ENCODE measurements at regions not wholly inside any gene's neighbourhood (a gene's known extent, or its start where the extent isn't known, plus 50 kb on each side); places are given as distances from the start of the nearest gene placed in this dataset.
"Not testable (repeated sequence)": the region's sequence is repeated elsewhere in the genome, so short reads cannot be mapped to it uniquely, and the experiment has no call there.

DNA sequence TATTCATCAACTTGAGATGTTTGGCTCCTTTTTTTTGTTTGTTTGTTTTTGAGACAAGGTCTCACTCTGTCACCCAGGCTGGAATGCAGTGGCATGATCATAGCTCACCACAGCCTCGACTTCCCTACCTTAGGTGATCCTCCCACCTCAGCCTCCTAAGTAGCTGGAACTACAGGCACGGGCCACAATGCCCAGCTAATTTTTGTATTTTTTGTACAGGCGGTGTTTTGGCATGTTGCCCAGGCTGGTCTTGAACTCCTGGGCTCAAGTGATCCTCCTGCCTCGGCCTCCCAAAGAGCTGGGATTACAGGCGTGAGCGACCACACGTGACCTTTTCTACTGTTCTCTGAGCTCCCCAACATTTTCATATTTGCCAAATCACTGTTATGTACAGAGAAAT is 79.8 kb upstream of the EEA1 start:
- not testable (repeated sequence) for DNase-seq (ENCODE audit: low spot score)
- intact Hi-C loops (cut with DNase I): loop anchor here in 1 of 2 donors (10.0 kb wide), 1 partner anchor 176 kb away; no protein-coding TSS in a partner anchor

- DNase-seq (ENCODE audit: low spot score): no peak
- intact Hi-C loops (cut with DNase I): loop anchor here in 1 of 2 donors (10.0 kb wide), 1 partner anchor 175 kb away; no protein-coding TSS in a partner anchor
Observed at GRCh38 chr12:93009533-93009932, 80.4 kb upstream of the EEA1 start.

DNA sequence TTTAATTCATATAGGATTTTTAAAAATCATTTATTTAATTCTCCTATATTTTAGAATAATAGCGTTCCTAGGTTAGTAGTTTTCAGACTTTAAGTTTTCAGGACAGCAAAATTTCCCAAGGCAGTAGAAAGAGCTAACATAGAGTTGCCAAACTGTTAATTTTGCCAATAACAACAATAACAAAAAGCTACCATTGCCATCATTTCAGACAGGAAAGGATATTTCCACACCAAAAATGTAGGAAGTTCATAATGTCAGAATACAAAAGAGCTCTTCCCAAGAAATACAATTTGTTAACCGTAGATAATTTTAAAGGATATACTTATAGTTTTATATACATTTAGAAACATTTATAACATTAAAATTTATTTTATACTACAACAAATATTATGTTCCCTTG is 81.4 kb upstream of the EEA1 start:
- no peak for DNase-seq (ENCODE audit: low spot score)
- intact Hi-C loops (cut with DNase I): no loop called here

DNA sequence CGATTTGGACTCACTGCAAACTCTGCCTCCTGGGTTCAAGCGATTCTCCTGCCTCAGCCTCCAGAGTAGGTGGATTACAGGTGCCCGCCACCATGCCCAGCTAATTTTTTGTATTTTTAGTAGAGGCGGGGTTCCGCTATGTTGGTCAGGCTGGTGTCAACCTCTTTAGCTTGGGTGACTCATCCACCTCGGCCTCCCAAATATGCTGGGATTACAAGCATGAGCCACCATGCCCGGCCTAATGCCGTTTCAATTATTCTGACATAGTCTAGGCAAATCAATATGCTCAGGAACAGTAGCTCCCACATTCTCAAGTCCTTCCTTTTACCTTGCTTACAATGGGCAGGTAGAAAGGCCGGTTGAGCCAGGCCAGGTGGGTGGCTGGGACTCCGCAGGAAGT is 82.0 kb upstream of the EEA1 start:
- intact Hi-C loops (cut with DNase I): no loop called here
- DNase-seq (ENCODE audit: low spot score): no peak

- intact Hi-C loops (cut with DNase I): no loop called here
Observed at GRCh38 chr12:93015871-93016751, 87.0 kb upstream of the EEA1 start.

DNA sequence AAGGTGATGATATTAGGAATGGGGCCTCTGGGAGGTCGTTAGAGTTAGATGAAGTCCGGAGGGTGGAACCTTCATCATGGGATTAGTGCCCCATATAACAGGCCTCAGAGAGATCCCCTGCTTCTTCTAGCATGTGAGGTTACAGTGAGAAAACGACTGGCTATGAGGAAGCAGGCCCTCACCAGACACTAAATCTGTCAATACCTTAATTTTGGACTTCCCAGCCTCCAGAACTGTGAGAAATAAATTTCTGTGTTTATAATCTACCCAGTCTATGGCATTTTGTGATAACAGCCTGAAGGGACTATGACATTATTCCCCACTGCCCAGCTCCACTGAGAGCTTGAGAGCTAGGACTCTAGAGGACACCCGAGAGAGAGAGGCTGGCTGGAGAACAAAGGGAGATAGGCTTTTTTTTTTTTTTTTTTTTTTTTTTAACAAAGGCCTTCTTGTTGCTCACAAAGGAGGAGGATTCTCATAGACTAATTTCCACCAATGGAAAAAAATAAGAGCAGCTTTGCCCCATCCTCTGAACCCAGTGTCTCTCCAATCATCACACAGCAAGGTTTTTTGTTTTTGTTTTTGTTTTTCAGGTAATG is 87.8 kb upstream of the EEA1 start:
- DNase-seq (ENCODE audit: low spot score): no peak
- intact Hi-C loops (cut with DNase I): no loop called here

More at GRCh38 chr12:93015871-93016751, 87.0 kb upstream of the EEA1 start:
- DNase-seq (ENCODE audit: low spot score): no peak

DNA sequence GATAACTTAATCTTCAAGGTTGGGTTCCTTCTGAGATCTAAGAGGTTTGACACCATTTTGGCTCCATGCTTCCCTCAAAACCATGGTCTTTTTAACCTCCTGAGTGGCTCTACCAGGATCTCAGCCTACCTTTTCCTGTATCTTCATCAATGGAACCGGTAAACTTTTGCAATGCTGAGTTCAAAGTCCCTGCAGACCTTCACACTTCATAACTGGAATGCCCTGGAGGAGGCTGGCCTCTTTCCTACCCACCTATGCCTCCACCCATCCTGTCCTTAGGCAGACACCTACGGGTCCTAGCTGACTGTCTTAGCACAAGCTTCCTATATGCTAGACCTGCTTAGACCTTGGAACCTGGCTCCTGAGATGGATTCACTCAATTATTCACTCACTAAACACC is 89.5 kb upstream of the EEA1 start:
- intact Hi-C loops (cut with DNase I): no loop called here
- no peak for DNase-seq (ENCODE audit: low spot score)

DNA sequence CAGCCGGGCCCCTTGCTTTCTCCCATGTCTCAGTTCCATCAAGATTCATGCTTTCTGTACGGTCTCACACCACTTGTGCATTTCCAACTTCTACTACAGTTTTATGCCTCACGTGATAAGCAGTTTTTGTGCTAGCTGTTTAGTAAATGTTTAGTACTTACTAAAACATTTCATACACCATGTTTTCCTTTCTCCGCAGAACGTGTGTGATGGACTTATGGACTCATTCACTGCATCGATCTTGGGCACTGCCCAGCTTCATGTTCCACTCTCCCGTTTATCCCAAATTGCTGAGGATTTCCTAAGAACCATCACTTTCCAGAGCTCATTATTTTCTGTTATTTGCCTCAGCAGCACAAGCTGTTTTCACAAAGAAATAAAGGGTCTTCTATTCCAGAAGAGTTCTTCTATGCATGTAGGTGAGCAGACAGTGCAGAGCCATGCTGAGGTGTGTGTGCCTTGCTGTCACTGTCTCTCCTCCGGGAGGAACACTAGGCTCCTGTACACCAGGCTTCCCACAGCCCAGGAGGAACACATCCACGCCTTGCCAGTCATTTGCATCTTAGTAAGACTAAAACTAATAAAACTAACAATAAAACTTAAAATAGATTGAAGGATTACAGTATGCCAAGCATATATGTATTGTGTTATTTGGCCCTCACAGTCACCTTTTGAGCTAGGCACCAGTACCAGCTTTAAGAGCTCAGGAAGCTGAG is 90.3 kb upstream of the EEA1 start:
- intact Hi-C loops (cut with DNase I): no loop called here
- DNase-seq (ENCODE audit: low spot score): no peak

- DNase-seq (ENCODE audit: low spot score): no peak
- intact Hi-C loops (cut with DNase I): no loop called here
Observed at GRCh38 chr12:93019975-93020630, 91.0 kb upstream of the EEA1 start.

DNA sequence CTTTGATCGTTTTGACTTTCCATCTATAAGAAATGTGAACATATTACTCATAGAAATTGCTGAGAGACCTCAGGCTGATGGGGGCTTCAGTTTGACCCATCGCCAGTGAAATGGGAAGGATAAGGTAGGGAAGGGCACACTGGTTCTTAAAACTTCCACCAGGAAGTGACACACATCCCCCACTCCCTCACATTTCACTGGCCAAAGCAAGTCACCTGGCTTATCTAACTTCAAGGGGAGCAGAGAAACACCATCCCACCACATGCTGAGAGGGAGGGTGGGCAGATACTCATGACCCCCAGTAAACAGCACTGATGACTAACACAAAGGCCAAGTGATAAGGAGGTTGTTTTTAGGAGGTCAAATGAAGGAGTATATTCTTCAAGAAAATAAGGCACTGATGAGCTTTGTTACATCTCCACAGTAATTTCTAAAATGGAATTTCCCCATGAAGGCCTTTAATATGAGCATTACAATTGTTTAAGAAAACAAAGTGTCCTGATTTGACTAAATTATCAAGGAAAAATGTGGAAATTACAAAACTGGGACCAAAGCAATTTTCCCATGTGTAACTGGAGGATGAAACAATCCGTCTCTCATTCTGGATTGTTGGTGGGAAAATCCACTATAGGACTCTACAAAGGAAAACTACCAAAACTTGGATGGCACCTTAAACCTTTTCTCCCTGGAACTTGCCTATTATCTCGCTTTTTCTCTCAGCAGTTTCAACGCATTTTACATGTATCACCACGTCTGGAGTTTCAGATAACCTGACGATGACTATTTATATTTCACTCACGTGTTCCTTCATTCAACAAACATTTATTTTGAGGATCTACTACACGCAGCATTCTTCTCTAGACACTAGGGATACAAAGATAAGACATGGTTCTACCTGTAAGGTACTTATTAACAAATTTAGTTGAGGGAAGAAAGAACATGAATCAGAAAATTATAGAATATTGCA is 91.8 kb upstream of the EEA1 start:
- DNase-seq (ENCODE audit: low spot score): no peak
- intact Hi-C loops (cut with DNase I): no loop called here

- no peak for DNase-seq (ENCODE audit: low spot score)
- intact Hi-C loops (cut with DNase I): no loop called here
Observed at GRCh38 chr12:93022603-93023340, 93.7 kb upstream of the EEA1 start.

- no peak for DNase-seq (ENCODE audit: low spot score)
- intact Hi-C loops (cut with DNase I): no loop called here
Observed at GRCh38 chr12:93025145-93026103, 96.3 kb upstream of the EEA1 start.

DNA sequence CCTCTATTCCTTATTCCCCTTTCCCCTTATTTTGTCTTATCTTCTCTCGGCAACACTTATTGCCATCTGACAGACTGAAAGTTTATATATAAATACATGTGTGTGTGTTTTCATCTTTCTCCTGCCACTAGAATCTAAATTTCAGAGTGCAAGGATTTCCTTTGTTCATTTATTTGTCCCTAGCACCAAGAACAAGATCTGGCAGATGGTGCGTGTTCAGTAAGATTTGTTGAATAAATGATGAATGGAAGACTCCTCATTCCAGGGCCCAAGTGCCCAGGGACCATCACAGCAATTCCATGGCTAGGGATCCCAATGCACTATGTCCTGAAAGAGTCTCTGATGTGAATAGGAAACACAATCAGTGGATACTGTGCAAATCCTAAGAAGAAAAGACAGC is 97.9 kb upstream of the EEA1 start:
- intact Hi-C loops (cut with DNase I): loop anchor here in 1 of 2 donors (1.0 kb wide), 1 partner anchor 28 kb away; no protein-coding TSS in a partner anchor
- no peak for DNase-seq (ENCODE audit: low spot score)

GRCh38 chr12:93029091-93029490 is 100.0 kb upstream of the EEA1 start:
- no peak for DNase-seq (ENCODE audit: low spot score)
- intact Hi-C loops (cut with DNase I): no loop called here

GRCh38 chr12:93031028-93031427 is 101.9 kb upstream of the EEA1 start:
- intact Hi-C loops (cut with DNase I): no loop called here
- no peak for DNase-seq (ENCODE audit: low spot score)

- intact Hi-C loops (cut with DNase I): no loop called here
- DNase-seq (ENCODE audit: low spot score): no peak
Observed at GRCh38 chr12:93032758-93033157, 103.7 kb upstream of the EEA1 start.

GRCh38 chr12:93033948-93034347 is 104.9 kb upstream of the EEA1 start:
- no peak for DNase-seq (ENCODE audit: low spot score)
- intact Hi-C loops (cut with DNase I): no loop called here
